Endothelial cell of umbilical vein (primary cell): ENCODE measurements at regions not wholly inside any gene's neighbourhood (a gene's known extent, or its start where the extent isn't known, plus 50 kb on each side); places are given as distances from the start of the nearest gene placed in this dataset.

Source experiments
- BruUV-seq: library from RNA; stranded (reverse); fragments of 400-500 nt; replicated peaks from 2 replicates; lab custom pipeline; 2021; lab: Mats Ljungman, UMichigan
- CTCF ChIA-PET: fragments of 300-600, 350-600 bp; sonication (Branson Sonifier 250); formaldehyde crosslinking; loops from one replicate; lab custom pipeline; 2021; ENCODE audit warnings: antibody characterized with exemption, inconsistent platforms; lab: Charles Lee
- POLR2A ChIA-PET: fragments of 300-600, 350-600 bp; sonication (Branson Sonifier 250); formaldehyde crosslinking; loops from one replicate; lab custom pipeline; 2021; ENCODE audit warnings: antibody characterized with exemption, inconsistent platforms; lab: Charles Lee
- DNase-seq: peaks from one replicate; pipeline ENCODE4 v3.0.0-alpha.2; 2011; ENCODE audit warnings: low read depth, low spot score
- FAIRE-seq: peaks from 2 replicates; lab custom pipeline; 2011; peaks lifted over from hg19 to GRCh38; lab: Jason Lieb, UNC
- H2AFZ ChIP-seq: 2 replicates; pipeline ENCODE4 v1.6.0; 2012; ENCODE audit warnings: low read depth, low read length, control low read depth, inconsistent platforms
- H3K27ac ChIP-seq: 2 replicates; pipeline ENCODE4 v1.5.1; 2011; ENCODE audit warnings: low read depth, mild to moderate bottlenecking, control low read depth, low read length, moderate library complexity; ENCODE audit not compliant: insufficient read depth
- H3K27me3 ChIP-seq, 2 experiments: 2 replicates each; pipeline versions ENCODE4 v1.6.0 to v1.6.1; 2011; ENCODE audit warnings: low read length in 2 of 2, mixed read lengths in 1 of 2; ENCODE audit not compliant: control insufficient read depth in 2 of 2, insufficient read depth in 2 of 2
- H3K36me3 ChIP-seq, 2 experiments: 2 replicates in 1 of 2; 3 replicates in 1 of 2; pipeline ENCODE4 v1.5.1; 2011; ENCODE audit warnings: low read length in 2 of 2, mild to moderate bottlenecking in 1 of 2, moderate library complexity in 1 of 2; ENCODE audit not compliant: control insufficient read depth in 2 of 2, insufficient read depth in 2 of 2; ENCODE audit errors: extremely low read depth in 1 of 2
- H3K4me1 ChIP-seq: 3 replicates; pipeline ENCODE4 v1.5.1; 2011; ENCODE audit warnings: mild to moderate bottlenecking, low read length; ENCODE audit not compliant: control insufficient read depth, insufficient read depth; ENCODE audit errors: extremely low read depth
- H3K4me2 ChIP-seq: 2 replicates; pipeline ENCODE4 v1.6.1; 2011; ENCODE audit warnings: low read length, control low read depth, mixed read lengths; ENCODE audit not compliant: insufficient read depth
- H3K4me3 ChIP-seq, 3 experiments: fragments of 200-600 bp in 1 of 3; sonication (generic), shearing (Covaris generic) in 1 of 3; replicated peaks in 1 of 3; 2 replicates each; pipeline ENCODE4 v1.5.1; 2011 to 2016; ENCODE audit warnings: control low read depth in 3 of 3, low read length in 3 of 3, mild to moderate bottlenecking in 2 of 3, inconsistent platforms in 1 of 3, low read depth in 1 of 3, moderate library complexity in 1 of 3; ENCODE audit not compliant: insufficient read depth in 1 of 3
- H3K79me2 ChIP-seq: 2 replicates; pipeline ENCODE4 v1.6.0; 2012; ENCODE audit warnings: low read length, inconsistent platforms; ENCODE audit not compliant: control insufficient read depth, insufficient read depth
- H3K9ac ChIP-seq: replicated peaks from 2 replicates; pipeline ENCODE3; 2011; ENCODE audit warnings: low read length, control low read depth; ENCODE audit not compliant: insufficient read depth; ENCODE audit errors: extremely low read depth
- H3K9me1 ChIP-seq: replicated peaks from 3 replicates; pipeline ENCODE4 v1.6.0; 2011; ENCODE audit warnings: mild to moderate bottlenecking, low read length; ENCODE audit not compliant: control insufficient read depth, insufficient read depth; ENCODE audit errors: extremely low read depth
- H3K9me3 ChIP-seq: replicated peaks from 2 replicates; pipeline ENCODE4 v1.5.1; 2012; ENCODE audit warnings: low read length, inconsistent platforms; ENCODE audit not compliant: control insufficient read depth, insufficient read depth
- H4K20me1 ChIP-seq: replicated peaks from 2 replicates; pipeline ENCODE3; 2011; ENCODE audit warnings: mild to moderate bottlenecking, low read length; ENCODE audit not compliant: control insufficient read depth, insufficient read depth; ENCODE audit errors: extremely low read depth
- CTCF ChIP-seq, 2 donors: IDR thresholded peaks; 1 replicate in 1 of 2; 2 replicates in 1 of 2; pipeline ENCODE4 v1.5.1; 2011; ENCODE audit warnings: low read length in 2 of 2, mild to moderate bottlenecking in 2 of 2, moderate library complexity in 2 of 2, control low read depth in 1 of 2, inconsistent platforms in 1 of 2, low read depth in 1 of 2; ENCODE audit not compliant: insufficient read depth in 1 of 2; ENCODE audit errors: extremely low read depth in 1 of 2
- EZH2 ChIP-seq: IDR thresholded peaks from 2 replicates; pipeline ENCODE4 v1.6.1; 2012; ENCODE audit warnings: borderline replicate concordance, low read depth, mild to moderate bottlenecking, moderate library complexity, low read length, inconsistent platforms; ENCODE audit not compliant: severe bottlenecking
- FOS ChIP-seq: IDR thresholded peaks from 2 replicates; pipeline ENCODE4 v1.6.1; 2011; ENCODE audit warnings: mild to moderate bottlenecking, low read length, moderate library complexity, borderline replicate concordance; ENCODE audit not compliant: insufficient read depth
- GATA2 ChIP-seq: IDR thresholded peaks from 2 replicates; pipeline ENCODE4 v1.7.0; 2011; ENCODE audit warnings: low read depth, mild to moderate bottlenecking, moderate library complexity, mixed read lengths, low read length; ENCODE audit not compliant: insufficient read length, insufficient read depth
- MYC ChIP-seq: IDR thresholded peaks from one replicate; pipeline ENCODE4 v1.6.1; 2011; ENCODE audit warnings: mild to moderate bottlenecking, low read depth, low read length
- POLR2A ChIP-seq: IDR thresholded peaks from 2 replicates; pipeline ENCODE4 v1.6.1; 2012; ENCODE audit warnings: low read depth, mild to moderate bottlenecking, control low read depth, low read length
- POLR2AphosphoS5 ChIP-seq: IDR thresholded peaks from 2 replicates; pipeline ENCODE4 v1.6.1; 2012; ENCODE audit warnings: low read depth, mild to moderate bottlenecking, control low read depth, low read length, moderate library complexity; ENCODE audit not compliant: insufficient read depth
- dilution Hi-C: fragments of 300-500 bp; cut with MboI; formaldehyde crosslinking; loops from one replicate; pipeline ENCODE4 v1.15.0; 2019; ENCODE audit warnings: low sequenced_read_pairs; ENCODE audit not compliant: extremely low pct_ligation_motif_present
- intact Hi-C: fragments of 100-400 bp; cut with micrococcal nuclease; formaldehyde crosslinking; loops from one replicate; pipeline ENCODE4 v1.10.0; 2022
- TF ChIP-seq, protein P1 (sequence below): IDR thresholded peaks from 2 replicates; pipeline ENCODE4 v1.6.1; 2011; ENCODE audit not compliant: insufficient read depth, insufficient read length

DNA sequence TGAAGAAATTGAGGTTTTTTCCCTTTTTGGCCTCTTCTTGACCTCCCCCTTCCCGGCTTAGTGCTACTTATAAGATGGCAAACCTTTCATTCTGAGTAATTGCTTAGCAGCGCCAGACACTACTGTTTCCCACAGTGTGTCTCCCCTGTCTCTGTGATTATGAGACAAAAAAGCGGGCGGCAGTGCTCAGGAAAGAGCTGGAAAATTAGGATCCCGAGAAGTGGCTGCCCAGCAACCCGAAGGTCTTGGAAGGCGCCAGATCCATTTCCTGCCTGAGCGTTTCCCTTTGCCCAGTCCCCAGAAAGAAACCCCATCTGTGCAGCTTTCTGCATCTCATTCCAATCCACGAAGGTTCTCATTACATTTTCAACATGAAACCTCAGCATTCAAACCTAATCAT, 191.9 kb upstream of the APCDD1 start:
- intact Hi-C loops, result no loop called here
- ChIA-PET CTCF (no interaction called here), POLR2A (no interaction called here)
- Histone ChIP-seq H3K79me2 (no peaks in the 10 kb centered on the region), H3K36me3 (no peaks in the 10 kb centered on the region), H3K4me2 (no peak overlapping the region), H3K27me3 (peaks cover 3 to 11% of the 10 kb centered on the region in 2 experiments), H3K9ac (no peak overlapping the region), H3K27ac (no peak overlapping the region), H4K20me1 (no peaks in the 10 kb centered on the region), H3K9me3 (no peaks in the 10 kb centered on the region), H3K4me1 (no peaks in the 10 kb centered on the region), H3K4me3 (no peak overlapping the region), H3K9me1 (no peaks in the 10 kb centered on the region), H2AFZ (no peak overlapping the region)
- TF ChIP-seq MYC, result no peak
- TF ChIP-seq CTCF (IDR thresholded peaks at IDR 0.05; ENCODE audit: extremely low read depth in 1 of 2, insufficient read depth in 1 of 2, low read depth in 1 of 2, low read length in 2 of 2), result no peak
- TF ChIP-seq, protein P1, sequence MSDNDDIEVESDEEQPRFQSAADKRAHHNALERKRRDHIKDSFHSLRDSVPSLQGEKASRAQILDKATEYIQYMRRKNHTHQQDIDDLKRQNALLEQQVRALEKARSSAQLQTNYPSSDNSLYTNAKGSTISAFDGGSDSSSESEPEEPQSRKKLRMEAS, result no peak
- TF ChIP-seq POLR2A, result no peak
- TF ChIP-seq FOS, result no peak
- TF ChIP-seq POLR2AphosphoS5, result no peak
- no peak for TF ChIP-seq EZH2
- no peak for TF ChIP-seq GATA2
- FAIRE-seq (no peak), DNase-seq (no peak)
- dilution Hi-C loops, result no loop called here
- no TSS peak for BruUV-seq
